ENCODE measurements at regions not wholly inside any gene's neighbourhood (a gene's known extent, or its start where the extent isn't known, plus 50 kb on each side); places are given as distances from the start of the nearest gene placed in this dataset.

GRCh38 chr2:237022533-237022932 is 63.2 kb upstream of the COPS8 start:
- no peak for TF ChIP-seq PAX5 (IDR thresholded peaks at IDR 0.05; ENCODE audit: insufficient read depth, low read length, severe bottlenecking)
- DNase-seq (ENCODE audit: insufficient read length, low spot score): no peak
- no peak for FAIRE-seq

- DNase-seq (ENCODE audit: insufficient read length, low spot score) (no peak), FAIRE-seq (no peak)
- TF ChIP-seq TAF1 (IDR thresholded peaks at IDR 0.05; ENCODE audit: low read depth, low read length) (no peak), SPI1 (IDR thresholded peaks at IDR 0.05; ENCODE audit: low read depth, low read length) (no peak), PAX5 (IDR thresholded peaks at IDR 0.05; ENCODE audit: insufficient read depth, low read length, severe bottlenecking) (no peak), POLR2A (IDR thresholded peaks at IDR 0.05; ENCODE audit: low read depth, low read length) (no peak), POU2F2 (IDR thresholded peaks at IDR 0.05; ENCODE audit: low read depth, low read length) (no peak), POLR2AphosphoS5 (IDR thresholded peaks at IDR 0.05; ENCODE audit: low read depth, low read length) (no peak)
These were observed 61.4 kb upstream of the COPS8 start for GRCh38 chr2:237024255-237024654.

DNA sequence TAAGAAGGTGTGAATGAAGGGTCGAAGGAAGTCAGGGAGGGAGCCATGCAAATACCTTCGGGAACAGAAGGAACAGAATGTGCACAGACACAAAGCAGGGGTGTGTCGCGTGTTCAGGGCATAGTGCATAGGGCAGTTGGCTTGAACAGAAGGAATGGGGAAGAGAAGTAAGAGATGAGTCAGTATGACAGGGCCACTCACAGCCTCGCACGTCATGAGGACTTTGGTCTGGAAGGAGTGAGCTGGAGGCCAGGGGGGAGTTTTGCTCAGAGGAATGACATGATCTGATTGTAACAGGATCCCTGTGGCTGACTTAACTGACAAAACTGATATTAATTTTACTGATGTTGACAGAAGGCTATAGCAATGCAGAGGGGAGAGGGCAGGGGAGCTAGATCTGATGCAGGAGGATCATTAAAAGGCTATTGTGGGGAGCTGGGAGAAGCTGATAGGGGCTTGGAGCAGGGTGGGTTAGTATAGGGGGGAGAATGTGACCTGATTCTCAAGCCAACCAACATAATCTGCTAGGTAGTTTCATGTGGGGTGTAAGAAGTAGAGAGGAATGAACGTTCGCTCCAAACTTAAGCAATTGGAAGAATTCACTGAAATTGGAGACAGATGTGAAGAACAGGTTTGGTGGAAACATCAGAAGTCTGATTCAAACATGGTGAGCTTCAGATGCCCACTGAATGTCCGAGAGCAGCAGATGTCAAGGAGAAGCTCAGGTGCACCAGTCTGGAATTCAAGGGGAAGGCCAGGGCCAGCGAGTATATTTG is 60.4 kb upstream of the COPS8 start:
- DNase-seq (ENCODE audit: insufficient read length, low spot score) (no peak), FAIRE-seq (no peak)
- TF ChIP-seq POLR2AphosphoS5 (IDR thresholded peaks at IDR 0.05; ENCODE audit: low read depth, low read length) (no peak), POU2F2 (IDR thresholded peaks at IDR 0.05; ENCODE audit: low read depth, low read length) (no peak), POLR2A (IDR thresholded peaks at IDR 0.05; ENCODE audit: low read depth, low read length) (no peak), TAF1 (IDR thresholded peaks at IDR 0.05; ENCODE audit: low read depth, low read length) (no peak), PAX5 (IDR thresholded peaks at IDR 0.05; ENCODE audit: insufficient read depth, low read length, severe bottlenecking) (no peak), SPI1 (IDR thresholded peaks at IDR 0.05; ENCODE audit: low read depth, low read length) (no peak)

DNA sequence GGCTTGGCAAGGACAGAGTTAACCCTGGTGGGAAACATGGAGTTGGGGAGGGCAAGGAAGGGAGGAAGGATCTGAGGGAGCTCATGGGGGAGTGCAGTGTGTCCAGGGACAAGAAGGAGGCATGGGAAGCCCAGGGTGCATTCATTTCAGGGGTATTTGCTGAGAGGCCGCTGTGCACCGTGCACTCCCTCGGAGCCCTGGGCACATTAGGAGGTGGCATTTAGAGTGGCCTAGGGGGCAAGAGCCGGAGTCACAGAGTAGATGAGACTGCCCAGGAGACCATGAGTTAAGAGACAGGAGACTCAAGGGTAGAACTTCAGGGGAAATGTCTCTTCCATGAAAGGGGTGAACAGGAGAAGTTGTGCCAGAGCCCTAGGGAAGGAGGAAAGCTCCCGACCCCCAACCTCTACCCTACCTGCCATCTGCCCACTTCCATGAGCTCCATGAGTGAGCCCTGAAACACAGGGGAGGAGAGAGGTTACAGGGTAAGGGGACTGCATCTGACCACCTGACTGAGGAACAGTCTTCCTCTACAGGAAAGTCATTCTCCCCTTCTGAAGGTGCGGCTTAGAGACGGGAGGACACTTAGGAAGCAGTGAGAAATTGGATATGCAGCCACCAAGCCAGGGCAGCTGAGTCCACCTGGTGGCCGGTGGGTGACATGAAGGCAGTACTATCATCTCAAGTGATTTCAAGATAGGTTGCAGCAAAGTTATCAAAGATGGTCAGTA is 58.5 kb upstream of the COPS8 start:
- FAIRE-seq: peak; percentile 58
- DNase-seq (ENCODE audit: insufficient read length, low spot score): peak; percentile 18
- no peak for TF ChIP-seq TAF1 (IDR thresholded peaks at IDR 0.05; ENCODE audit: low read depth, low read length)
- TF ChIP-seq POLR2AphosphoS5 (IDR thresholded peaks at IDR 0.05; ENCODE audit: low read depth, low read length): no peak
- TF ChIP-seq PAX5 (IDR thresholded peaks at IDR 0.05; ENCODE audit: insufficient read depth, low read length, severe bottlenecking): no peak
- TF ChIP-seq POU2F2 (IDR thresholded peaks at IDR 0.05; ENCODE audit: low read depth, low read length): peak; percentile 49; the same call in 1 of the 2 replicates
- no peak for TF ChIP-seq POLR2A (IDR thresholded peaks at IDR 0.05; ENCODE audit: low read depth, low read length)
- no peak for TF ChIP-seq SPI1 (IDR thresholded peaks at IDR 0.05; ENCODE audit: low read depth, low read length)

- FAIRE-seq: no peak
- TF ChIP-seq SPI1 (IDR thresholded peaks at IDR 0.05; ENCODE audit: low read depth, low read length) (no peak), POU2F2 (IDR thresholded peaks at IDR 0.05; ENCODE audit: low read depth, low read length) (no peak), POLR2A (IDR thresholded peaks at IDR 0.05; ENCODE audit: low read depth, low read length) (no peak), PAX5 (IDR thresholded peaks at IDR 0.05; ENCODE audit: insufficient read depth, low read length, severe bottlenecking) (no peak)
- DNase-seq (ENCODE audit: insufficient read length, low spot score): no peak
These were observed 58.0 kb upstream of the COPS8 start for GRCh38 chr2:237027712-237028029.

- no peak for FAIRE-seq
- TF ChIP-seq POU2F2 (IDR thresholded peaks at IDR 0.05; ENCODE audit: low read depth, low read length) (no peak), SPI1 (IDR thresholded peaks at IDR 0.05; ENCODE audit: low read depth, low read length) (no peak), TAF1 (IDR thresholded peaks at IDR 0.05; ENCODE audit: low read depth, low read length) (no peak), PAX5 (IDR thresholded peaks at IDR 0.05; ENCODE audit: insufficient read depth, low read length, severe bottlenecking) (no peak)
- no peak for DNase-seq (ENCODE audit: insufficient read length, low spot score)
These were observed 55.3 kb upstream of the COPS8 start for GRCh38 chr2:237030382-237030781.

GRCh38 chr2:237033536-237034060 is 52.1 kb upstream of the COPS8 start:
- DNase-seq (ENCODE audit: insufficient read length, low spot score) (no peak), FAIRE-seq (no peak)
- TF ChIP-seq POLR2A (IDR thresholded peaks at IDR 0.05; ENCODE audit: low read depth, low read length) (no peak), POU2F2 (IDR thresholded peaks at IDR 0.05; ENCODE audit: low read depth, low read length) (no peak), PAX5 (IDR thresholded peaks at IDR 0.05; ENCODE audit: insufficient read depth, low read length, severe bottlenecking) (no peak), SPI1 (IDR thresholded peaks at IDR 0.05; ENCODE audit: low read depth, low read length) (no peak), TAF1 (IDR thresholded peaks at IDR 0.05; ENCODE audit: low read depth, low read length) (no peak), POLR2AphosphoS5 (IDR thresholded peaks at IDR 0.05; ENCODE audit: low read depth, low read length) (no peak)

DNA sequence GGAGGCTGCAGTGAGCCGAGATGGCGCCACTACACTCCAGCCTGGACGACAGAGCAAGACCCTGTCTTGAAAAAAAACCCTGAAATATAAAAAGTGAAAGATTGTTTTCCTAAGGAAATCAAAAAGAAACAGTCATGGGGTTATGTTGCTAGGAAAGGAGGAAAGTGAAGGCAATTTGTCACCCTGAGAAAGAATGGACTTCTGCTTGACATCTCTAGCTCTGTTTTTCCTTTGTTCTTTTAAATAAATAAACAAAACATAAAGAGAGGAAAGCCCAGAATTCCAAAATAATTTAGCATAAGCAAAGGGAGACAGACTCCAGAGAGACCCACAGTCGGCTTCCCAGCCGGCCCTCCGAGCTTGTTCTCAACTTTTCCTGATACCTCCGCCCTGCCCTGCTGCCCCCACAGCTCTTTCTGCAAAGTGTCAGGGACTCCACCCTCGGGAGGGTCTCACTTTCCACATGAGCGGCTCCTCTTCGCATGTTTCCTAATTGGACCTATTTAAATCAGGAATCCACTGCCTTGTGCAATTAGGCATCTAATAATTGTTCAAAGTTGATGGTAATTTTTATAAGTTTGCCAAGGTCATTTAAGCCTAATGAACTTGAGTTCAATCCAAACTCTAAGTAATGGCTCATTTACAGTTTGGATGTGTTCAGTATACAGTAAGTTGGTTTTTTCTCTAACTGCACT is 49.8 kb upstream of the COPS8 start:
- DNase-seq (ENCODE audit: insufficient read length, low spot score): no peak
- FAIRE-seq: no peak
- TF ChIP-seq POLR2A (IDR thresholded peaks at IDR 0.05; ENCODE audit: low read depth, low read length) (no peak), POU2F2 (IDR thresholded peaks at IDR 0.05; ENCODE audit: low read depth, low read length) (no peak), TAF1 (IDR thresholded peaks at IDR 0.05; ENCODE audit: low read depth, low read length) (no peak), POLR2AphosphoS5 (IDR thresholded peaks at IDR 0.05; ENCODE audit: low read depth, low read length) (no peak), PAX5 (IDR thresholded peaks at IDR 0.05; ENCODE audit: insufficient read depth, low read length, severe bottlenecking) (no peak), SPI1 (IDR thresholded peaks at IDR 0.05; ENCODE audit: low read depth, low read length) (no peak)
